ENCODE measurements at regions not wholly inside any gene's neighbourhood (a gene's known extent, or its start where the extent isn't known, plus 50 kb on each side); places are given as distances from the start of the nearest gene placed in this dataset.

DNA sequence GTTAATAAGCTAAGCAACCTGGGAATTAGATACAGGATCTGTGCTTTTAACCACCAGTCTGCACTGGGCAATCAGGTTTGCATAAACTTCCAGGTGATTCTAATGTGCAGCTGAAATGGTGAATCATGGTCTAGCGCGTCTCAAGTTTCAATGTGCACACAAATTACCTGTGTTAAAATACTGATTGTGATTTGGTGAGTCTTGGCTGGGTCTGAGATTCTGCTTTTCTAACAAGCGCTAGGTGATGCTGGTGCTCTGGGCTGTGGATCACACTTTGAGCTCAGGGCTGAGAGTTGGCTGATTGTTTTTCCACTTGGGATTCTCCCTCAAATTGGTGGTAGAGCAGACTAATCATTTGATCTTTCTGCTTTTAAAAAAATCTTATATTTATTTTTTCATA lies 124.8 kb downstream of the C12orf75 start:
- intact Hi-C loops (cut with DNase I): no loop called here
- no peak for DNase-seq (ENCODE audit: extremely low spot score in 2 of 2)

DNA sequence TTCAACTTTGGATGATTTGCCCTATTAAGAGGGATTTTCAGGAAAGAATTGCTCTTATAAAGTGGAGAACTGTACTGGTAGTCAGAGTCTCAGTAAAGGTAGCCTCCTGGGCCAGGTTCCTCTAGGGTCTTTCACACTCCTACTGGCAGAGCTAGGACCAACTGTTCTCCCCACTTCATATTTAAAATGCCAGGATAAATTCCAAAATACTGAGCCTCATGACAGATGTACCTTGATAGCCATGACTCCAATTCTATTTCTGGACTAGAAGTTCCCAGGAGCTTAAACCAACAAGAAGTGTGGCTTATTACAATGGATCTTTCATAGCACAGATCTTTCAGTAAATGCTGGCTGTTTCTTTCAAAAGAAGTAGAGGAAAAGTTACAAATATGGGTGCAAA lies 126.5 kb downstream of the C12orf75 start:
- TF ChIP-seq POLR2AphosphoS5 (IDR thresholded peaks at IDR 0.05; ENCODE audit: insufficient read depth in 1 of 2, low read depth in 1 of 2) (no peak), POLR2A (IDR thresholded peaks at IDR 0.05) (no peak)
- TF ChIP-seq, protein P1, sequence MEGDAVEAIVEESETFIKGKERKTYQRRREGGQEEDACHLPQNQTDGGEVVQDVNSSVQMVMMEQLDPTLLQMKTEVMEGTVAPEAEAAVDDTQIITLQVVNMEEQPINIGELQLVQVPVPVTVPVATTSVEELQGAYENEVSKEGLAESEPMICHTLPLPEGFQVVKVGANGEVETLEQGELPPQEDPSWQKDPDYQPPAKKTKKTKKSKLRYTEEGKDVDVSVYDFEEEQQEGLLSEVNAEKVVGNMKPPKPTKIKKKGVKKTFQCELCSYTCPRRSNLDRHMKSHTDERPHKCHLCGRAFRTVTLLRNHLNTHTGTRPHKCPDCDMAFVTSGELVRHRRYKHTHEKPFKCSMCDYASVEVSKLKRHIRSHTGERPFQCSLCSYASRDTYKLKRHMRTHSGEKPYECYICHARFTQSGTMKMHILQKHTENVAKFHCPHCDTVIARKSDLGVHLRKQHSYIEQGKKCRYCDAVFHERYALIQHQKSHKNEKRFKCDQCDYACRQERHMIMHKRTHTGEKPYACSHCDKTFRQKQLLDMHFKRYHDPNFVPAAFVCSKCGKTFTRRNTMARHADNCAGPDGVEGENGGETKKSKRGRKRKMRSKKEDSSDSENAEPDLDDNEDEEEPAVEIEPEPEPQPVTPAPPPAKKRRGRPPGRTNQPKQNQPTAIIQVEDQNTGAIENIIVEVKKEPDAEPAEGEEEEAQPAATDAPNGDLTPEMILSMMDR (IDR thresholded peaks at IDR 0.05): no peak
- H3K9me3 ChIP-seq: no peaks in the 10 kb centered on the region
- H3K36me3 ChIP-seq: no peaks in the 10 kb centered on the region
- DNase-seq (ENCODE audit: extremely low spot score in 2 of 2): no peak
- no peak overlapping the region for H3K27ac ChIP-seq
- H3K27me3 ChIP-seq: no peaks in the 10 kb centered on the region
- no peak overlapping the region for H3K4me3 ChIP-seq
- intact Hi-C loops (cut with DNase I): no loop called here
- no peaks in the 10 kb centered on the region for H3K4me1 ChIP-seq

More for the DNA sequence above, 124.8 kb downstream of the C12orf75 start:
- H3K36me3 ChIP-seq: no peaks in the 10 kb centered on the region
- no peaks in the 10 kb centered on the region for H3K4me1 ChIP-seq
- no peaks in the 10 kb centered on the region for H3K27me3 ChIP-seq
- TF ChIP-seq POLR2A (IDR thresholded peaks at IDR 0.05) (no peak), POLR2AphosphoS5 (IDR thresholded peaks at IDR 0.05; ENCODE audit: insufficient read depth in 1 of 2, low read depth in 1 of 2) (peak in 1 of 2 donors; percentile 56)
- TF ChIP-seq, protein P1 (IDR thresholded peaks at IDR 0.05): no peak
- no peaks in the 10 kb centered on the region for H3K9me3 ChIP-seq
- no peak overlapping the region for H3K27ac ChIP-seq
- H3K4me3 ChIP-seq: no peak overlapping the region

DNA sequence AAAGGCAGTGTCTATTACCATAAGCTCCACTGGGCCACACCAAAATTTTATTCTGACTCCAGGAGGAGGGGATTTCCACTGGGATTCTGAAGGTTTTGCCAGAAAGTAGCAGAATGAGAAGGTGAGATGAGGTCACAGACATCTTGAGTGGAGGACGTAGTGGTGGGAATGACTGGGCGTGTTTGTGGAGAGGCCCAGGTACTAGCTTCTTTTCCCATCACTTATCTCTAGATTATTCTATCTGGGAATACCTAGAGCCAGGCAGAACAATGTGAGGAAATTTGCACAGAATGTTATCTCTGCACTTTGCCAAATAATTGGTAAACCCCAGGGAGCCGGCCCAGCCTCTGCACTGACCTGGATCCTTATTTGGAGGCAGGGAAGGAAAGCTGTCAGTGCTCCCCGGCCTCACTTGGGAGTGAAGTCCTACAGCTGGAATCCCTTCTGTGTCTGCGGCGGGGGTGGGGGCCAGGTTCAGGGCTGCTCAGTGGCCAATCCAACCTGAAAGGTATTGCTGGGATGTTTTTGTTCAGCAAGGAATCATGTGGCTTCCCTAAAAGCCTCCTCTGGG lies 129.4 kb downstream of the C12orf75 start:
- no peak overlapping the region for H3K4me3 ChIP-seq
- no peak overlapping the region for H3K27ac ChIP-seq
- no peaks in the 10 kb centered on the region for H3K9me3 ChIP-seq
- no peaks in the 10 kb centered on the region for H3K27me3 ChIP-seq
- no peak for DNase-seq (ENCODE audit: extremely low spot score in 2 of 2)
- H3K4me1 ChIP-seq: no peaks in the 10 kb centered on the region
- intact Hi-C loops (cut with DNase I): no loop called here
- TF ChIP-seq POLR2A (IDR thresholded peaks at IDR 0.05) (no peak), POLR2AphosphoS5 (IDR thresholded peaks at IDR 0.05; ENCODE audit: insufficient read depth in 1 of 2, low read depth in 1 of 2) (no peak)
- no peaks in the 10 kb centered on the region for H3K36me3 ChIP-seq

DNA sequence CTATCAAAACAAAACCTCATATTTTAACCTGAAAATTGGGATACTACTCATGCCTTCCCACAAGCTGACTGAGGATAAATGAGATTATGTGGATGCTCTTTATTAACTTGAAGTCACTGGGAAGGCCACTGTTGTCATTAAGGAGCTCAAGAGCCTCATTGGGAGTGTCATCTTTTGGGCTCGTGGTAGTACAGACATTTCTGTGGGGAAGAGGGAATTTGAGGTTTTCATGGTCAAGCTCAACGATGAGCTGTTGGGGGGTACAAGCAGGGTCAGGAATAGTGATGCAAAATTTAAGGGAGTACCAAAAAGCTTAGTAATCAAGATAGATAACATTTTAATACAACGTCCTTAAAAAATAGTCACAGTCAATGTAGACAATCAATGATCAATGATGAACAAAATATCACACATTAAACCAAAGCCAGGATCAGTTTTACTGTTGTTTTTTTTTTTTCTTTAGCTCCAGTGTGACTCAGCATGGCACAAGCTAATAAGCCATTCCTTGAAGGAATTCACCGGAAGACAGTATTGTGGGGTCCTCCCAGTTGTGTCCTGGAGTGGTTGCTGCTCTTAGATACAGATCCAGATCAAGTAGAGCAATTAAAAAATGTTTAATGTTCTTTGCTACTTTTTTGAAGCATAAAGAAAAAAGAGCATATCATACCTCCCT lies 130.9 kb downstream of the C12orf75 start:
- H3K4me3 ChIP-seq: no peak overlapping the region

DNA sequence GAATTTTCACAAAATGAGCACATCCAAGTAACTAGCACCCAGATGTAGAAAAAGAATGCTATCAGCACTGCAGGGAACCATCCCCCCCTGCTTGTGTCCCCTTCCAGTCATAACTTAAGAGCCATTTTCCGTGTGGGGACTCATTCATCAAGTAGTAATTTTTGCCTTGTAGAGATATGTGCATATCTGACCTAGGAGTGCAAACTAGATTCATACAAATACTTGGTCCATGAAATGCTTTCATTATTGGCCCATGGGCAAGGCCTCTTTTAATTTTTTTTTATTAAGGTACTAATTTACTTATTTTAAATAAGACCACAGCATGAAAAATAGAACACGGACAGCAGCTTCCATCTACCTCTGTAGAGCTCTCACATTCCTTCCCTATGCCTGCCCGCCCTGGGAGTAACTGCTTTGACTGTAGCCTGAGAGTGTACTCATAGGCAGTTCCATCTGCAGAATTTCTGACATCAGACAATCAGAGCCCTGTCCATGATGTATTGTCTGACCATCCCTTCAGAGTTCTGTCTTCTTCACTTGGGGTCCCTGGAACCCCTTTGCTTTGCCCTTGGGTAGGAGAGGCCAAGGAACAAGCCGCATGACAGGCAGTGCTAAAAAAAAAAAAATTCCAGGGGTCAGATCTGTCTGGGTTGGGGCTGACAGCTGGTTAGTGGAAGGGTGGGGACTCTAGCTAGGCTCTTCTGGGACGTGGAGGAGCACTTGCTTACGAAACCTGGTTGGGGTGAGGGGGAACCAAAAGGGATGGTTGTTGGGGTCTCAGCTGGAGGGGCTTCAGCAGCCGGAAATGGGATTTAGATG lies 131.7 kb downstream of the C12orf75 start:
- intact Hi-C loops (cut with DNase I): no loop called here
- Histone ChIP-seq H3K36me3 (no peaks in the 10 kb centered on the region), H3K27ac (no peak overlapping the region), H3K4me3 (no peak overlapping the region), H3K4me1 (no peaks in the 10 kb centered on the region), H3K27me3 (no peaks in the 10 kb centered on the region), H3K9me3 (no peaks in the 10 kb centered on the region)
- DNase-seq (ENCODE audit: extremely low spot score in 2 of 2): no peak
- TF ChIP-seq, protein P1 (IDR thresholded peaks at IDR 0.05): no peak
- TF ChIP-seq POLR2A (IDR thresholded peaks at IDR 0.05): no peak

More for the DNA sequence above, 130.9 kb downstream of the C12orf75 start:
- no peaks in the 10 kb centered on the region for H3K9me3 ChIP-seq
- no peak for DNase-seq (ENCODE audit: extremely low spot score in 2 of 2)
- H3K36me3 ChIP-seq: no peaks in the 10 kb centered on the region
- no peak for TF ChIP-seq POLR2AphosphoS5 (IDR thresholded peaks at IDR 0.05; ENCODE audit: insufficient read depth in 1 of 2, low read depth in 1 of 2)
- TF ChIP-seq POLR2A (IDR thresholded peaks at IDR 0.05): no peak
- TF ChIP-seq, protein P1 (IDR thresholded peaks at IDR 0.05): no peak
- H3K4me1 ChIP-seq: no peaks in the 10 kb centered on the region
- intact Hi-C loops (cut with DNase I): no loop called here
- H3K27me3 ChIP-seq: no peaks in the 10 kb centered on the region
- no peak overlapping the region for H3K27ac ChIP-seq
